Vagina (tissue), 2 donors: ENCODE measurements at regions not wholly inside any gene's neighbourhood (a gene's known extent, or its start where the extent isn't known, plus 50 kb on each side); places are given as distances from the start of the nearest gene placed in this dataset.

Experiments used
- POLR2A ChIP-seq, 2 donors: fragments of 450-650 bp; IDR thresholded peaks; one replicate each; pipeline ENCODE4 v1.6.1; 2017; ENCODE audit warnings: antibody characterized with exemption in 2 of 2, mild to moderate bottlenecking in 2 of 2, moderate library complexity in 2 of 2
- POLR2AphosphoS5 ChIP-seq, 2 donors: sonication (generic); formaldehyde crosslinking; IDR thresholded peaks; one replicate each; pipeline ENCODE4 v1.9.0; 2017; ENCODE audit warnings: antibody characterized with exemption in 2 of 2, mild to moderate bottlenecking in 2 of 2, low read depth in 1 of 2; ENCODE audit not compliant: insufficient read depth in 1 of 2
- TF ChIP-seq, protein P1 (sequence below), 3 experiments: fragments of 450-650 bp in 2 of 3; fragments of 200-600 bp in 1 of 3; sonication (generic) in 1 of 3; IDR thresholded peaks; one replicate each; pipeline ENCODE4 v1.5.1; 2017 to 2019; ENCODE audit warnings: antibody characterized with exemption in 3 of 3, mild to moderate bottlenecking in 2 of 3, moderate library complexity in 2 of 3

DNA sequence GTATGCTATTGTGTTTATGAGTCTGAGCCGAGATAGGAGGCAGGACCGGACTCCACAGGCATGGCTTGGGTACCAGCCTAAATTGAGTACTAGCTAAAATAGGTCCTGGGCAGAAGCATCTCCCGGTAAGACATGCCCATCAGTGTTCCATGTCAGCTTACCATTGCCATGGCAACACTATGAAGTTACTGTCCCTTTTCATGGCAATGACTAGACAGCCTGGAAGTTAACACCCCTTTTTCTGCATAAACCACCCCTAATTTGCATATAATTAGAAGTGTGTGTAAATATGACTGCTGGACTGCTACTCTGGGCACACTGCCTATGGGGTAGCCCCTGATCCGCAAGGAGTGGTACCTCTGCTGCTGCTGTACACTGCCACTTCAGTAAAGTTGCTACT, 1005.1 kb upstream of the FAM98A start:
- no peak for TF ChIP-seq POLR2A (IDR thresholded peaks at IDR 0.05)
- TF ChIP-seq, protein P1, sequence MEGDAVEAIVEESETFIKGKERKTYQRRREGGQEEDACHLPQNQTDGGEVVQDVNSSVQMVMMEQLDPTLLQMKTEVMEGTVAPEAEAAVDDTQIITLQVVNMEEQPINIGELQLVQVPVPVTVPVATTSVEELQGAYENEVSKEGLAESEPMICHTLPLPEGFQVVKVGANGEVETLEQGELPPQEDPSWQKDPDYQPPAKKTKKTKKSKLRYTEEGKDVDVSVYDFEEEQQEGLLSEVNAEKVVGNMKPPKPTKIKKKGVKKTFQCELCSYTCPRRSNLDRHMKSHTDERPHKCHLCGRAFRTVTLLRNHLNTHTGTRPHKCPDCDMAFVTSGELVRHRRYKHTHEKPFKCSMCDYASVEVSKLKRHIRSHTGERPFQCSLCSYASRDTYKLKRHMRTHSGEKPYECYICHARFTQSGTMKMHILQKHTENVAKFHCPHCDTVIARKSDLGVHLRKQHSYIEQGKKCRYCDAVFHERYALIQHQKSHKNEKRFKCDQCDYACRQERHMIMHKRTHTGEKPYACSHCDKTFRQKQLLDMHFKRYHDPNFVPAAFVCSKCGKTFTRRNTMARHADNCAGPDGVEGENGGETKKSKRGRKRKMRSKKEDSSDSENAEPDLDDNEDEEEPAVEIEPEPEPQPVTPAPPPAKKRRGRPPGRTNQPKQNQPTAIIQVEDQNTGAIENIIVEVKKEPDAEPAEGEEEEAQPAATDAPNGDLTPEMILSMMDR (IDR thresholded peaks at IDR 0.05): no peak
- TF ChIP-seq POLR2AphosphoS5 (IDR thresholded peaks at IDR 0.05; ENCODE audit: insufficient read depth in 1 of 2, low read depth in 1 of 2): no peak
